GM23338 (cell line): ENCODE measurements at regions not wholly inside any gene's neighbourhood (a gene's known extent, or its start where the extent isn't known, plus 50 kb on each side); places are given as distances from the start of the nearest gene placed in this dataset.

Experiments used
- ATAC-seq: fragments of 200-7000 bp; cut with Tn5 transposase; 3 replicates; pipeline ENCODE4 v1.9.1; 2020
- DNase-seq: peaks from one replicate; pipeline ENCODE4 v3.0.0-alpha.2; 2015; ENCODE audit warnings: low spot score
- H2AFZ ChIP-seq: fragments of 200-600 bp; sonication (generic); 2 replicates; pipeline ENCODE4 v1.8.0; 2016; ENCODE audit warnings: antibody characterized with exemption, mild to moderate bottlenecking, moderate library complexity
- H3F3A ChIP-seq: fragments of 200-600 bp; sonication (generic); replicated peaks from 2 replicates; pipeline ENCODE4 v1.8.0; 2017; ENCODE audit warnings: antibody characterized with exemption, mixed run types, low read depth
- H3K27ac ChIP-seq: fragments of 200-600 bp; sonication (generic); 2 replicates; pipeline ENCODE4 v1.6.1; 2016; ENCODE audit warnings: low read depth
- H3K27me3 ChIP-seq: fragments of 200-600 bp; sonication (generic); 2 replicates; pipeline ENCODE4 v1.8.0; 2016; ENCODE audit warnings: mild to moderate bottlenecking, mixed run types, moderate library complexity; ENCODE audit not compliant: insufficient read depth
- H3K36me3 ChIP-seq: fragments of 200-600 bp; sonication (generic); 2 replicates; pipeline ENCODE4 v1.8.0; 2016; ENCODE audit warnings: mild to moderate bottlenecking; ENCODE audit not compliant: insufficient read depth
- H3K4me1 ChIP-seq: fragments of 200-600 bp; sonication (generic); 2 replicates; pipeline ENCODE4 v1.8.0; 2016; ENCODE audit warnings: mild to moderate bottlenecking, moderate library complexity; ENCODE audit not compliant: insufficient read depth
- H3K4me2 ChIP-seq: fragments of 200-600 bp; sonication (generic); 2 replicates; pipeline ENCODE4 v1.7.1; 2017; ENCODE audit warnings: mixed run types
- H3K4me3 ChIP-seq: fragments of 200-600 bp; sonication (generic); 2 replicates; pipeline ENCODE4 v1.6.1; 2016; ENCODE audit warnings: mixed run types
- H3K79me2 ChIP-seq: fragments of 200-600 bp; sonication (generic); replicated peaks from 2 replicates; pipeline ENCODE4 v1.8.0; 2017; ENCODE audit warnings: mild to moderate bottlenecking; ENCODE audit not compliant: insufficient read depth
- H3K9me2 ChIP-seq: fragments of 200-600 bp; sonication (generic); 2 replicates; pipeline ENCODE4 v1.8.0; 2017; ENCODE audit not compliant: insufficient read depth
- H4K20me1 ChIP-seq: fragments of 200-600 bp; sonication (generic); replicated peaks from 2 replicates; pipeline ENCODE4 v1.8.0; 2017; ENCODE audit warnings: mild to moderate bottlenecking; ENCODE audit not compliant: insufficient read depth
- H3K27ac Mint-ChIP-seq: 2 replicates; pipeline ENCODE4 v1.8.0; 2020; ENCODE audit warnings: inconsistent platforms, mild to moderate bottlenecking, moderate library complexity, mixed read lengths
- H3K27me3 Mint-ChIP-seq: 3 replicates; pipeline ENCODE4 v1.8.0; 2022; ENCODE audit warnings: low read depth, mild to moderate bottlenecking, moderate library complexity, mixed read lengths, inconsistent platforms; ENCODE audit not compliant: insufficient read depth, poor library complexity
- H3K36me3 Mint-ChIP-seq: 3 replicates; pipeline ENCODE4 v1.8.0; 2021; ENCODE audit warnings: low read depth, mild to moderate bottlenecking, inconsistent platforms, moderate library complexity, mixed read lengths
- H3K4me1 Mint-ChIP-seq: 3 replicates; pipeline ENCODE4 v1.8.0; 2020; ENCODE audit warnings: mild to moderate bottlenecking, inconsistent platforms, mixed read lengths
- H3K4me3 Mint-ChIP-seq: 3 replicates; pipeline ENCODE4 v1.8.0; 2021; ENCODE audit warnings: moderate library complexity, mild to moderate bottlenecking, inconsistent platforms, mixed read lengths
- H3K9me3 Mint-ChIP-seq: 3 replicates; pipeline ENCODE4 v1.8.0; 2020; ENCODE audit warnings: moderate library complexity, mild to moderate bottlenecking, inconsistent platforms, mixed read lengths
- CREB1 ChIP-seq: fragments of 250-450 bp; sonication (Bioruptor Pico); IDR thresholded peaks from 2 replicates; pipeline ENCODE4 v1.5.0; 2020; ENCODE audit warnings: low read depth, mild to moderate bottlenecking, moderate library complexity
- EZH2 ChIP-seq: fragments of 200-600 bp; sonication (generic); IDR thresholded peaks from one replicate; pipeline ENCODE4 v1.8.0; 2017; ENCODE audit warnings: antibody characterized with exemption, mild to moderate bottlenecking, low read depth; ENCODE audit not compliant: unreplicated experiment
- EZH2phosphoT487 ChIP-seq: fragments of 200-600 bp; sonication (generic); IDR thresholded peaks from one replicate; pipeline ENCODE4 v1.8.1; 2018; ENCODE audit warnings: antibody characterized with exemption; ENCODE audit not compliant: unreplicated experiment
- NANOG ChIP-seq: IDR thresholded peaks from 2 replicates; pipeline ENCODE4 v1.6.1; 2016; ENCODE audit warnings: antibody characterized with exemption, borderline replicate concordance
- POLR2AphosphoS5 ChIP-seq: IDR thresholded peaks from 2 replicates; pipeline ENCODE4 v1.6.1; 2016; ENCODE audit warnings: antibody characterized with exemption, low read depth
- STAT1 ChIP-seq: IDR thresholded peaks from one replicate; pipeline ENCODE4 v1.6.1; 2016; ENCODE audit warnings: antibody characterized with exemption; ENCODE audit not compliant: unreplicated experiment
- ZNF114 ChIP-seq: fragments of 250-450 bp; sonication (Bioruptor Pico); IDR thresholded peaks from 2 replicates; pipeline ENCODE4 v1.5.0; 2020; ENCODE audit warnings: mild to moderate bottlenecking, moderate library complexity
- ZNF331 ChIP-seq: fragments of 250-450 bp; sonication (Bioruptor Pico); IDR thresholded peaks from 2 replicates; pipeline ENCODE4 v1.5.0; 2020; ENCODE audit warnings: low read depth, mild to moderate bottlenecking, moderate library complexity
- ZNF462 ChIP-seq: fragments of 250-450 bp; sonication (Bioruptor Pico); IDR thresholded peaks from 2 replicates; pipeline ENCODE4 v1.5.0; 2020; ENCODE audit warnings: mild to moderate bottlenecking, moderate library complexity
- TF ChIP-seq, protein P1 (sequence below): IDR thresholded peaks from 2 replicates; pipeline ENCODE4 v1.6.1; 2016; ENCODE audit warnings: antibody characterized with exemption
- TF ChIP-seq, protein P2 (sequence below), 2 experiments: fragments of 200-600 bp in 1 of 2; sonication (generic) in 1 of 2; conservative IDR thresholded peaks; 2 replicates each; pipeline versions ENCODE4 v1.5.1 to v1.6.1; 2016 to 2017; ENCODE audit warnings: antibody characterized with exemption in 2 of 2, low read depth in 2 of 2, mild to moderate bottlenecking in 2 of 2, moderate library complexity in 1 of 2
- TF ChIP-seq, protein P3 (sequence below): IDR thresholded peaks from one replicate; pipeline ENCODE4 v1.6.1; 2018; ENCODE audit warnings: antibody characterized with exemption; ENCODE audit not compliant: unreplicated experiment

GRCh38 chr6:1130709-1131108 is 181.2 kb upstream of the FOXQ1 start:
- Histone ChIP-seq H4K20me1 (no peaks in the 10 kb centered on the region), H3F3A (no peaks in the 10 kb centered on the region), H3K4me3 (no peak overlapping the region), H2AFZ (no peak overlapping the region), H3K4me2 (no peak overlapping the region), H3K27me3 (no peaks in the 10 kb centered on the region), H3K79me2 (no peaks in the 10 kb centered on the region), H3K36me3 (no peaks in the 10 kb centered on the region), H3K4me1 (no peaks in the 10 kb centered on the region), H3K9me2 (no peaks in the 10 kb centered on the region), H3K27ac (no peak overlapping the region)
- no peaks in the 10 kb centered on the region for H3K36me3 Mint-ChIP-seq
- H3K4me1 Mint-ChIP-seq = peaks cover 9% of the 10 kb centered on the region; the same call in 2 of the 3 replicates
- no peak for TF ChIP-seq EZH2phosphoT487
- no peak for TF ChIP-seq STAT1
- TF ChIP-seq POLR2AphosphoS5 = no peak
- TF ChIP-seq, protein P1, sequence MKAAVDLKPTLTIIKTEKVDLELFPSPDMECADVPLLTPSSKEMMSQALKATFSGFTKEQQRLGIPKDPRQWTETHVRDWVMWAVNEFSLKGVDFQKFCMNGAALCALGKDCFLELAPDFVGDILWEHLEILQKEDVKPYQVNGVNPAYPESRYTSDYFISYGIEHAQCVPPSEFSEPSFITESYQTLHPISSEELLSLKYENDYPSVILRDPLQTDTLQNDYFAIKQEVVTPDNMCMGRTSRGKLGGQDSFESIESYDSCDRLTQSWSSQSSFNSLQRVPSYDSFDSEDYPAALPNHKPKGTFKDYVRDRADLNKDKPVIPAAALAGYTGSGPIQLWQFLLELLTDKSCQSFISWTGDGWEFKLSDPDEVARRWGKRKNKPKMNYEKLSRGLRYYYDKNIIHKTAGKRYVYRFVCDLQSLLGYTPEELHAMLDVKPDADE = no peak
- no peak for TF ChIP-seq ZNF114 (CRISPR knock-in tag)
- TF ChIP-seq, protein P2, sequence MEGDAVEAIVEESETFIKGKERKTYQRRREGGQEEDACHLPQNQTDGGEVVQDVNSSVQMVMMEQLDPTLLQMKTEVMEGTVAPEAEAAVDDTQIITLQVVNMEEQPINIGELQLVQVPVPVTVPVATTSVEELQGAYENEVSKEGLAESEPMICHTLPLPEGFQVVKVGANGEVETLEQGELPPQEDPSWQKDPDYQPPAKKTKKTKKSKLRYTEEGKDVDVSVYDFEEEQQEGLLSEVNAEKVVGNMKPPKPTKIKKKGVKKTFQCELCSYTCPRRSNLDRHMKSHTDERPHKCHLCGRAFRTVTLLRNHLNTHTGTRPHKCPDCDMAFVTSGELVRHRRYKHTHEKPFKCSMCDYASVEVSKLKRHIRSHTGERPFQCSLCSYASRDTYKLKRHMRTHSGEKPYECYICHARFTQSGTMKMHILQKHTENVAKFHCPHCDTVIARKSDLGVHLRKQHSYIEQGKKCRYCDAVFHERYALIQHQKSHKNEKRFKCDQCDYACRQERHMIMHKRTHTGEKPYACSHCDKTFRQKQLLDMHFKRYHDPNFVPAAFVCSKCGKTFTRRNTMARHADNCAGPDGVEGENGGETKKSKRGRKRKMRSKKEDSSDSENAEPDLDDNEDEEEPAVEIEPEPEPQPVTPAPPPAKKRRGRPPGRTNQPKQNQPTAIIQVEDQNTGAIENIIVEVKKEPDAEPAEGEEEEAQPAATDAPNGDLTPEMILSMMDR (conservative IDR thresholded peaks at IDR 0.05; ENCODE audit: low read depth in 2 of 2) = no peak
- no peak for TF ChIP-seq ZNF462 (CRISPR knock-in tag)
- TF ChIP-seq, protein P3, sequence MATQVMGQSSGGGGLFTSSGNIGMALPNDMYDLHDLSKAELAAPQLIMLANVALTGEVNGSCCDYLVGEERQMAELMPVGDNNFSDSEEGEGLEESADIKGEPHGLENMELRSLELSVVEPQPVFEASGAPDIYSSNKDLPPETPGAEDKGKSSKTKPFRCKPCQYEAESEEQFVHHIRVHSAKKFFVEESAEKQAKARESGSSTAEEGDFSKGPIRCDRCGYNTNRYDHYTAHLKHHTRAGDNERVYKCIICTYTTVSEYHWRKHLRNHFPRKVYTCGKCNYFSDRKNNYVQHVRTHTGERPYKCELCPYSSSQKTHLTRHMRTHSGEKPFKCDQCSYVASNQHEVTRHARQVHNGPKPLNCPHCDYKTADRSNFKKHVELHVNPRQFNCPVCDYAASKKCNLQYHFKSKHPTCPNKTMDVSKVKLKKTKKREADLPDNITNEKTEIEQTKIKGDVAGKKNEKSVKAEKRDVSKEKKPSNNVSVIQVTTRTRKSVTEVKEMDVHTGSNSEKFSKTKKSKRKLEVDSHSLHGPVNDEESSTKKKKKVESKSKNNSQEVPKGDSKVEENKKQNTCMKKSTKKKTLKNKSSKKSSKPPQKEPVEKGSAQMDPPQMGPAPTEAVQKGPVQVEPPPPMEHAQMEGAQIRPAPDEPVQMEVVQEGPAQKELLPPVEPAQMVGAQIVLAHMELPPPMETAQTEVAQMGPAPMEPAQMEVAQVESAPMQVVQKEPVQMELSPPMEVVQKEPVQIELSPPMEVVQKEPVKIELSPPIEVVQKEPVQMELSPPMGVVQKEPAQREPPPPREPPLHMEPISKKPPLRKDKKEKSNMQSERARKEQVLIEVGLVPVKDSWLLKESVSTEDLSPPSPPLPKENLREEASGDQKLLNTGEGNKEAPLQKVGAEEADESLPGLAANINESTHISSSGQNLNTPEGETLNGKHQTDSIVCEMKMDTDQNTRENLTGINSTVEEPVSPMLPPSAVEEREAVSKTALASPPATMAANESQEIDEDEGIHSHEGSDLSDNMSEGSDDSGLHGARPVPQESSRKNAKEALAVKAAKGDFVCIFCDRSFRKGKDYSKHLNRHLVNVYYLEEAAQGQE = no peak
- no peak for TF ChIP-seq CREB1
- no peak for TF ChIP-seq EZH2
- no peak for TF ChIP-seq ZNF331 (CRISPR knock-in tag)
- TF ChIP-seq NANOG = no peak
- DNase-seq = no peak
- no peak for ATAC-seq
- H3K9me3 Mint-ChIP-seq = no peaks in the 10 kb centered on the region; the same call in 1 of the 3 replicates
- H3K27ac Mint-ChIP-seq = no peak overlapping the region
- H3K27me3 Mint-ChIP-seq = no peaks in the 10 kb centered on the region
- no peak overlapping the region for H3K4me3 Mint-ChIP-seq
